PC-3 (cell line): ENCODE measurements at regions not wholly inside any gene's neighbourhood (a gene's known extent, or its start where the extent isn't known, plus 50 kb on each side); places are given as distances from the start of the nearest gene placed in this dataset.

Experiments used
- CTCF ChIP-seq: fragments of 300-600 bp; sonication (generic); conservative IDR thresholded peaks from 2 replicates; pipeline ENCODE4 v1.5.1; 2017; ENCODE audit warnings: antibody characterized with exemption, low read depth, mild to moderate bottlenecking, low read length
- EZH2 ChIP-seq: fragments of 300-600 bp; sonication (generic); IDR thresholded peaks from one replicate; pipeline ENCODE4 v1.6.1; 2017; ENCODE audit warnings: antibody characterized with exemption, mild to moderate bottlenecking, low read length; ENCODE audit not compliant: unreplicated experiment
- EZH2phosphoT487 ChIP-seq: fragments of 300-600 bp; sonication (generic); IDR thresholded peaks from 2 replicates; pipeline ENCODE4 v1.6.1; 2018; ENCODE audit warnings: mild to moderate bottlenecking, antibody characterized with exemption, low read length, borderline replicate concordance

- no peak for TF ChIP-seq CTCF
- TF ChIP-seq EZH2 = no peak
- TF ChIP-seq EZH2phosphoT487 = no peak
Measured at GRCh38 chr12:23356927-23357708, 592.4 kb downstream of the SOX5 start.
